Left lung (tissue), 4 donors: ENCODE measurements at regions not wholly inside any gene's neighbourhood (a gene's known extent, or its start where the extent isn't known, plus 50 kb on each side); places are given as distances from the start of the nearest gene placed in this dataset.

Experiments used
- ATAC-seq: fragments of 200-7000 bp; cut with Tn5 transposase; one replicate; pipeline ENCODE4 v1.9.1; 2020; ENCODE audit warnings: moderate library complexity
- DNase-seq, 4 donors: peaks; one replicate each; pipeline ENCODE4 v3.0.0-alpha.2; 2013 to 2020
- H3K27ac ChIP-seq, 2 donors: fragments of 200-600 bp; sonication (generic) in 1 of 2; one replicate each; pipeline versions ENCODE4 v1.5.0 to v1.8.0; 2020 to 2021
- H3K27me3 ChIP-seq, 2 donors: fragments of 200-600 bp; sonication (generic) in 1 of 2; one replicate each; pipeline versions ENCODE4 v1.5.0 to v1.8.0; 2020 to 2021
- H3K36me3 ChIP-seq, 2 donors: fragments of 200-600 bp; sonication (generic) in 1 of 2; one replicate each; pipeline versions ENCODE4 v1.5.0 to v1.8.0; 2020 to 2021
- H3K4me1 ChIP-seq, 2 donors: fragments of 200-600 bp; one replicate each; pipeline ENCODE4 v1.8.0; 2021
- H3K4me3 ChIP-seq, 2 donors: fragments of 200-600 bp; sonication (generic) in 1 of 2; one replicate each; pipeline versions ENCODE4 v1.5.0 to v1.8.0; 2020 to 2021; ENCODE audit warnings: mild to moderate bottlenecking in 1 of 2
- H3K9me3 ChIP-seq, 2 donors: fragments of 200-600 bp; sonication (generic) in 1 of 2; one replicate each; pipeline versions ENCODE4 v1.5.0 to v1.8.0; 2020 to 2021
- intact Hi-C, 2 donors: fragments of 100-400 bp; cut with DNase I; formaldehyde crosslinking; loops; one replicate each; pipeline versions ENCODE4 v1.11.2 to v1.14.2; 2022
- TF ChIP-seq, protein P1 (sequence below), 2 donors: fragments of 200-600 bp; sonication (generic) in 1 of 2; IDR thresholded peaks; one replicate each; pipeline versions ENCODE4 v1.5.0 to v1.8.0; 2021; ENCODE audit warnings: antibody characterized with exemption in 2 of 2
- donor health status: DM: no; HTN: yes; CAD: no.
- donor health status: DM: no; HTN: no; CAD: no.

DNA sequence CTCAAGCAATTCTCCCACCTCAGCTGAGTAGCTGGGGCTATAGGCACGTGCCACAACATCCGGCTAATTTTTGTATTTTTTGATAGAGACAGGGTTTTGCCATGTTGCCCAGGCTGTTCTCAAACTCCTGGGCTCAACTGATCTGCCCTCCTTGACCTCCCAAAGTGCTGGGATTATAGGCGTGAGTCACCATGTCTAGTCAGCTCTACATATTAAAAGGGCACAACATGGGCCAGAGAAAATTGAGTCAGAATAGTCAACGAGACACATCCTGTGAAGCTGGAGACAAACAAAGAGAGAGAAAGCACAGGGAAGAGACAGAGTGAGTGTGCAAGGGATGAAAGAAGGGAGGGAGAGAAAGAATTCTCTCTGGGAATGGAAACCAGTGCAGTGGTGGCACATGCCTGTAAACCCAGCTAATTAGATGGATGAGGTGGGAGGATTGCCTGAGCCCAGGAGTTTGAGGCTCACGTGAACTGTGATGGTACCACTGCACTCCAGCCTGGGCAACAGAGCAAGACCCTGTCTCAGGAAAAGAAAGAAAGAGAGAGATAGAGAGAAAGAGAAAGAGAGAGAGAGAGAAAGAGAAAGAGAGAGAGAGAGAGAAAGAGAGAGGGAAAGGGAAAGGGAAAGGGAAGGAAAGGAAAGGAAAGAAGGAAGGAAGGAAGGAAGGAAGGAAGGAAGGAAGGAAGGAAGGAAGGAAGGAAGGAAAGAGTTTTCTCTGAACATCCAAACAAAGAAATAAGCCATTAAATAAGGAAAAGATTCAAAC is 107.2 kb upstream of the SLC25A36 start:
- ATAC-seq (peak; percentile 51), DNase-seq (no peak)
- TF ChIP-seq, protein P1, sequence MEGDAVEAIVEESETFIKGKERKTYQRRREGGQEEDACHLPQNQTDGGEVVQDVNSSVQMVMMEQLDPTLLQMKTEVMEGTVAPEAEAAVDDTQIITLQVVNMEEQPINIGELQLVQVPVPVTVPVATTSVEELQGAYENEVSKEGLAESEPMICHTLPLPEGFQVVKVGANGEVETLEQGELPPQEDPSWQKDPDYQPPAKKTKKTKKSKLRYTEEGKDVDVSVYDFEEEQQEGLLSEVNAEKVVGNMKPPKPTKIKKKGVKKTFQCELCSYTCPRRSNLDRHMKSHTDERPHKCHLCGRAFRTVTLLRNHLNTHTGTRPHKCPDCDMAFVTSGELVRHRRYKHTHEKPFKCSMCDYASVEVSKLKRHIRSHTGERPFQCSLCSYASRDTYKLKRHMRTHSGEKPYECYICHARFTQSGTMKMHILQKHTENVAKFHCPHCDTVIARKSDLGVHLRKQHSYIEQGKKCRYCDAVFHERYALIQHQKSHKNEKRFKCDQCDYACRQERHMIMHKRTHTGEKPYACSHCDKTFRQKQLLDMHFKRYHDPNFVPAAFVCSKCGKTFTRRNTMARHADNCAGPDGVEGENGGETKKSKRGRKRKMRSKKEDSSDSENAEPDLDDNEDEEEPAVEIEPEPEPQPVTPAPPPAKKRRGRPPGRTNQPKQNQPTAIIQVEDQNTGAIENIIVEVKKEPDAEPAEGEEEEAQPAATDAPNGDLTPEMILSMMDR (IDR thresholded peaks at IDR 0.05), result no peak
- Histone ChIP-seq H3K4me1 (no peaks in the 10 kb centered on the region), H3K27ac (no peak overlapping the region), H3K36me3 (no peaks in the 10 kb centered on the region), H3K4me3 (no peak overlapping the region), H3K9me3 (no peaks in the 10 kb centered on the region), H3K27me3 (no peaks in the 10 kb centered on the region)
- intact Hi-C loops, result no loop called here

DNA sequence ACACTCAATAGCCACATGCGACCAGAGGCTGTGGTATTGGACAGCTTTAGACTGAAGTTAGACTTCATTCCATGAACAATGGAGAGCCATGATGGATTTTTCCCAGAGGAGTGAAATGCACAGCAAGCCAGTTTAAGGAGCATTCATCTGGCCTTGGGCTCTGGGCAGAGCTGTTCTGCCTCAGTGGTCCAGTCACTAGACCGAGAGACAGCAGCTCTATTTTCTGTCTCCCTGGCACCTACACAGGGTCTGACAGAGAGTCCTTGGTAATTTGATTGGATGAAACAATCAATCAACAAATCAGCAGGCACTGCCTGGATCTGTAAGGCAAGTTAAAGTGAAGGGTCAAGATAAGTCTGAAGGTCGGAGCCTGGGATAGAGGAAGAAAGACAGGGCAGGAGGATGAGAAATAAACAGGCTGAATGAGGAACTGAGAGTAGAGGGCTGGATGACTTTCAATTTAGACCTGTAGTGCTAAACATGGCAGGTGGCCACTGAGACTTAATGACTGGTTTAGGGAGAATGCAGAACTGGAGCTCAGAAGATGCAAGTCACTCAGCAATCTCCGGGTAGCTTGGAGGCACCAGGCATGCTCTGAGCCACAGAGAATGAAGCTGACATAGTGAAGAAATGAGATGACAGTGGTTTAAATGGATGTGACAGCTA is 98.5 kb upstream of the SLC25A36 start:
- DNase-seq (no peak), ATAC-seq (no peak)
- intact Hi-C loops, result no loop called here
- no peak overlapping the region for H3K4me3 ChIP-seq
- H3K4me1 ChIP-seq, result no peaks in the 10 kb centered on the region
- no peak overlapping the region for H3K27ac ChIP-seq
- TF ChIP-seq, protein P1 (IDR thresholded peaks at IDR 0.05), result no peak
- no peaks in the 10 kb centered on the region for H3K27me3 ChIP-seq
- no peaks in the 10 kb centered on the region for H3K9me3 ChIP-seq
- H3K36me3 ChIP-seq, result no peaks in the 10 kb centered on the region

DNA sequence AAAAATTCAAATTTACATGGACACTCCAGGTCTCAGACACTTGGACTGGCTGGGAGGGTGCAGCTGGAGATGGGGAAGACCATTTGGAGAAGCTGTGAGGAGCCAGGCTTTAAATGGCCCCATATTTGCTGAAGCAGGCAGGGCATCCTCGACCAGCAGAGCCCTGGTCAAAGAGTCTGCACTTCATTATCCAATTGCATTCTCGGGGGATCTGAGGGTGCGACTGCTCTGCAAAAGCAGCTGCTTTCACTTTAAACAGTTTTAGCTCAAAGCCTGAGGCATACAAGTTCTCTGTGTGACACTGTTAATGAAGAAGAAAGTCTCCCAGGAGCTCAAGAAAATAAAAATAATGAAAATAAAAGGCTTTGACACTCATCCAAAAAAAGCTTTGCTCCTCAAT is 98.0 kb upstream of the SLC25A36 start:
- no peak for ATAC-seq
- TF ChIP-seq, protein P1 (IDR thresholded peaks at IDR 0.05), result no peak
- no peak overlapping the region for H3K27ac ChIP-seq

DNA sequence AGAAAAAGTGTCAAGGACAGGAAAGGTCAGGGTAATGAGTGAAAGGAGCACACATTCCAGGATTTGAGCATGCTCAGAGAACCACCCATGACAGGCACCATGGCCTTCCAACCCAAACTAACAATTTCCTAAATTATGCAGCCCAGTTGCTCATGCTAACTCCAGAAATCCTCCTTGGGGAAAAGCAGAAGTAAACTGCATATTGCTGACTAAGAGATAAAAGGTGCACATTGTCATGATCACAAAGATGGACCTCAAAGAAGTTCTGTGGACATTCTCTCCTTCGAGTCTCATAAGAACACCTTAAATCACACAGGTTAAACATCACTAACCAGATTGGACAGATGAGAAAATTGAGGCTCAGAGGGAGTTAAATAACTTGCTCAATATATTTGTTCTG is 97.6 kb upstream of the SLC25A36 start:
- intact Hi-C loops, result no loop called here
- H3K27ac ChIP-seq, result no peak overlapping the region
- H3K9me3 ChIP-seq, result no peaks in the 10 kb centered on the region
- DNase-seq, result no peak
- H3K4me1 ChIP-seq, result no peaks in the 10 kb centered on the region
- no peak for ATAC-seq
- H3K36me3 ChIP-seq, result no peaks in the 10 kb centered on the region
- no peaks in the 10 kb centered on the region for H3K27me3 ChIP-seq
- TF ChIP-seq, protein P1 (IDR thresholded peaks at IDR 0.05), result no peak
- H3K4me3 ChIP-seq, result no peak overlapping the region

More for the DNA sequence above, 98.0 kb upstream of the SLC25A36 start:
- no peaks in the 10 kb centered on the region for H3K36me3 ChIP-seq
- no peaks in the 10 kb centered on the region for H3K27me3 ChIP-seq
- intact Hi-C loops, result no loop called here
- no peaks in the 10 kb centered on the region for H3K4me1 ChIP-seq
- no peak overlapping the region for H3K4me3 ChIP-seq
- no peak for DNase-seq
- no peaks in the 10 kb centered on the region for H3K9me3 ChIP-seq

DNA sequence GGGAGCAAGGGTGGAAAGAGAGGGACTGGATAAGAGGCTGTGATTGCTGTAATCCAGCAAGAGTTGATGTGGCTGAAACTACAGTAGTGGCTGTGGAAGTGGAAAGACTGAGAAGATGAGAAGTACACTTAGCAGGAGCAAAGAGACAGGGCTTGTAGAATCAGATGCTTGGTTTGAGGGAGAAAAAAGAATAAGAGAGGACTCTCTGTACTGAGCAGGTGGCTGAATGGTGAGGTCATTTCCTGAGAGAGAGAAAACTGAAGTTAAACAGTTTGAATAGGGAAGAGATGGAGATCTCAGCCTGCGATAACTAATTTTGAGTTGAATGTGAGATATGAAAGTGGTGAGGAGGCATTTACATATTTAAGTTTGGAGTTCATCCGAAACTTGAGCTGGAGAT is 95.8 kb upstream of the SLC25A36 start:
- ATAC-seq (no peak), DNase-seq (no peak)
- Histone ChIP-seq H3K27ac (no peak overlapping the region), H3K36me3 (no peaks in the 10 kb centered on the region), H3K9me3 (no peaks in the 10 kb centered on the region), H3K4me3 (no peak overlapping the region), H3K27me3 (no peaks in the 10 kb centered on the region), H3K4me1 (no peaks in the 10 kb centered on the region)
- intact Hi-C loops, result no loop called here
- TF ChIP-seq, protein P1 (IDR thresholded peaks at IDR 0.05), result no peak
